Cardiac muscle cell (in vitro differentiated cells and primary cell): ENCODE measurements at regions not wholly inside any gene's neighbourhood (a gene's known extent, or its start where the extent isn't known, plus 50 kb on each side); places are given as distances from the start of the nearest gene placed in this dataset.

Experiments used
- DNase-seq, 2 donors: peaks; one replicate each; pipeline versions ENCODE4 v3.0.0 to v3.0.0-alpha.2; 2010 to 2017; ENCODE audit warnings: low read depth in 1 of 2, low spot score in 1 of 2
- H3K27ac ChIP-seq: fragments of 200-600 bp; sonication (generic); 2 replicates; pipeline ENCODE4 v1.5.1; 2016
- H3K27me3 ChIP-seq: fragments of 200-600 bp; sonication (generic); 2 replicates; pipeline ENCODE4 v1.6.0; 2016; ENCODE audit warnings: control low read depth
- H3K36me3 ChIP-seq: fragments of 200-600 bp; sonication (generic); 2 replicates; pipeline ENCODE4 v1.5.1; 2016; ENCODE audit warnings: control low read depth
- H3K4me1 ChIP-seq: fragments of 200-600 bp; sonication (generic); 2 replicates; pipeline ENCODE4 v1.8.1; 2017; ENCODE audit warnings: low read depth, mild to moderate bottlenecking, mixed run types
- H3K4me3 ChIP-seq: fragments of 200-600 bp; sonication (generic); 2 replicates; pipeline ENCODE4 v1.5.1; 2016; ENCODE audit warnings: mild to moderate bottlenecking
- H3K9me3 ChIP-seq: fragments of 200-600 bp; sonication (generic); 2 replicates; pipeline ENCODE4 v1.5.1; 2017; ENCODE audit warnings: low read depth, mild to moderate bottlenecking, control low read depth
- CTCF ChIP-seq: IDR thresholded peaks from 2 replicates; pipeline ENCODE4 v1.5.1; 2012; ENCODE audit warnings: low read depth, mild to moderate bottlenecking, low read length

- Histone ChIP-seq H3K36me3 (no peaks in the 10 kb centered on the region), H3K27ac (no peak overlapping the region)
- DNase-seq, result no peak
Observed at GRCh38 chr2:109070290-109070689, 58.7 kb upstream of the SH3RF3 start.

DNA sequence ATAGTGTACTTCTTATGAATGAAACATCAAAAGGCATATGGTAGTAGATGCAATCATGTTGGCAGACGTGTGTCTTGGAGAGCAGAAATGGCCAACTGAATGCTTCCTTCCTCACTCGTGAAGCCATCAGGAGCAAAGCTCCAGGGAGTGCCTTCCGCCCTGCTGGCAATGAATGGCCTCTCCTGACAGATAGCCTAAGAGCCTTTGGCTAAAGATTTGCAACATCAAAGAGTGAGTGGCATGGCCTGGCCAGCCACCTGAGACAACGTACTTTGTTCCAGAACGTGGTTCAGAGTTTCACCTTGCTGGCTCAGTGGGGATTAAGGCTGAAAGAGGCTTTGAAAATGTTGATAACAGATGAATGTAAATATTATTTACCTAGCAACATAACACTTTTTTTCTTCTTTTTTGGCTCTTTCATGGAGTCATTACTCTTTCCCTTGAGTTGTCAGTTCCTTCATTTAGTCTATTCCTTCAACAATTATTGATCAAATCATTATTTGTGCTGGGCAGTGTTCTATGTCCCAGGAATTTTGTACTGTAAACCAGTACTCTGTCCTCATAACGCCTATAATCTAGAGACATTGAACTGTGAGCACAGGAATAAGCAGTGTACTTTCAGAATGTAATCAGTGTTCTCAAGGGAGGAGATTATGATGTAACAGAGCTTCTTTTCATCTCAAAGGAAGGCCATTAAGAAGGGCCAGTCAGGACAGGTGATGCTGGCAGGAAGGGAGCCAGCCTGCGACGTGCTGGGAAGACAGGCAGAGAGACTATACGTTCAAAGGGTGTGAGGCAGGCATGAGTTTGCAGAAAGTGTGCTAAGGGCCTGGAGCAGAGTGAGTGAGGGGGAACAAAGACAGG, 59.4 kb upstream of the SH3RF3 start:
- H3K9me3 ChIP-seq, result no peaks in the 10 kb centered on the region
- H3K4me3 ChIP-seq, result no peak overlapping the region
- H3K27me3 ChIP-seq, result no peaks in the 10 kb centered on the region
- no peak overlapping the region for H3K27ac ChIP-seq
- no peaks in the 10 kb centered on the region for H3K36me3 ChIP-seq
- H3K4me1 ChIP-seq, result peaks cover 14% of the 10 kb centered on the region
- TF ChIP-seq CTCF, result no peak
- DNase-seq, result no peak

More at GRCh38 chr2:109070290-109070689, 58.7 kb upstream of the SH3RF3 start:
- Histone ChIP-seq H3K9me3 (no peaks in the 10 kb centered on the region), H3K4me3 (no peak overlapping the region), H3K4me1 (peaks cover 14% of the 10 kb centered on the region), H3K27me3 (no peaks in the 10 kb centered on the region)
- no peak for TF ChIP-seq CTCF

GRCh38 chr2:109068811-109069210, 60.2 kb upstream of the SH3RF3 start:
- no peaks in the 10 kb centered on the region for H3K9me3 ChIP-seq
- H3K27ac ChIP-seq, result no peak overlapping the region
- H3K27me3 ChIP-seq, result no peaks in the 10 kb centered on the region
- TF ChIP-seq CTCF, result no peak
- H3K36me3 ChIP-seq, result no peaks in the 10 kb centered on the region
- H3K4me1 ChIP-seq, result peaks cover 14% of the 10 kb centered on the region
- no peak overlapping the region for H3K4me3 ChIP-seq
- DNase-seq, result no peak

DNA sequence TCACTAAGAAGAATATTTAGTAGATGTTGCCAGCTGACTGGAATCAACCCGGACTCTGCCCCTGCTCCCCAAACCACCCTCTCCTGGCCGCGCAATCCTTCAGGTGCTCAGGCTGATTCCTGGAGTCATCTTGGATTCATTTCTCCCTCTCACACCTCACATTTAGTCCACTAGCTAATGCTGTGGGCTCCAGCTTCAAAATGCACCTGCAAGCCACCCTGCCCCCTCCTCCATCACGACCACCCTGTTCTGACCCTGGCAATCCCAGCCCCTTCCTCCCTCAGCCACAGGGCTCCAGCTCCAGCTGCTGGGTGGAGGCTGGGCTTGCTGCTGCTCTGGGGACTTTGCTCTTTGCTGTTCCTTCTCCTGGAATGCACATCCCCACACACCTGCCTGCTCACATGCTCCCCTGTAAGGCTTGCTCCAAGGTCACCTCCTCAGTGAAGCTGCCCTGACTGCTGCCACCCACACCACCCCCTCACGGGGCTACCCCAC, 61.3 kb upstream of the SH3RF3 start:
- H3K36me3 ChIP-seq, result no peaks in the 10 kb centered on the region
- H3K27me3 ChIP-seq, result no peaks in the 10 kb centered on the region
- no peak for TF ChIP-seq CTCF
- peaks cover 14% of the 10 kb centered on the region for H3K4me1 ChIP-seq
- H3K27ac ChIP-seq, result no peak overlapping the region
- H3K9me3 ChIP-seq, result no peaks in the 10 kb centered on the region
- no peak overlapping the region for H3K4me3 ChIP-seq
- no peak for DNase-seq

DNA sequence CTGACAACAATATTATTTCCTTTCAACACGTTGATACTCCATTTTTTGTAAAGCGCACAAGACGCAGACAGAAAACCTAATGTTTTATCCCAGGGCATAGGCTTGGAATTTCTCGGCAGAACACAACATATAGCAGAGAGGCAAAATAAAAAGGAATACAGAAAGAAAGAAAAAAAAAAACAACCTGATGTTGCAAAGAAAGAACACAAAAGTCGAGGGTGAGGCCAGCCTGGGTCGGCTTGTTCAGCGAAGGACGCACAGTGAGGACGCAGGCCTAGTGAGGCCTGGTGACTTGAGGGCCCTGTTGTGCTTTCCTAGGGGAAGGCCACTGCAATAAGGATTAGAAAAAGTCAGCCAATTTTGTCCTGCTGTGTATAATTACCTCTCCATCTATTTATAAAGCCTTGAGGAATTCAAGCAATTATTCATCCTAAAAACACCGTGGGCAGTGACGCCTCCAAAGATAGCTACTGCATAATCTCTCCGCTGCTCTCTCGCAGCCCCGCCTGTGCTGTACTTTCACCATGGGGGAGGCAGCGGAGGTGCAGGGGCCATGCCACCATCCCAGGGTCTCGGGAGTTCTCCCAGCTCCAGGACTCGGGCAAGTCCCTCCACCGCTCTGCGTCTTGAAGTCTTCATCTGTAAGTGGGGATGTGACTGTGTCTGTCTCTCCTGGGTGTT, 61.9 kb upstream of the SH3RF3 start:
- H3K27me3 ChIP-seq, result no peaks in the 10 kb centered on the region
- no peak for DNase-seq
- H3K27ac ChIP-seq, result no peak overlapping the region
- H3K9me3 ChIP-seq, result no peaks in the 10 kb centered on the region
- no peaks in the 10 kb centered on the region for H3K36me3 ChIP-seq
- H3K4me3 ChIP-seq, result no peak overlapping the region
- H3K4me1 ChIP-seq, result peaks cover 17% of the 10 kb centered on the region
- TF ChIP-seq CTCF, result no peak
